GM12892 (cell line): ENCODE measurements at regions not wholly inside any gene's neighbourhood (a gene's known extent, or its start where the extent isn't known, plus 50 kb on each side); places are given as distances from the start of the nearest gene placed in this dataset.

Source experiments
- POLR2A ChIP-seq: IDR thresholded peaks from 2 replicates; pipeline ENCODE4 v1.6.1; 2011; ENCODE audit warnings: low read depth, low read length, control low read depth
- POLR2AphosphoS5 ChIP-seq: IDR thresholded peaks from 2 replicates; pipeline ENCODE4 v1.6.1; 2011; ENCODE audit warnings: low read depth, low read length, control low read depth

DNA sequence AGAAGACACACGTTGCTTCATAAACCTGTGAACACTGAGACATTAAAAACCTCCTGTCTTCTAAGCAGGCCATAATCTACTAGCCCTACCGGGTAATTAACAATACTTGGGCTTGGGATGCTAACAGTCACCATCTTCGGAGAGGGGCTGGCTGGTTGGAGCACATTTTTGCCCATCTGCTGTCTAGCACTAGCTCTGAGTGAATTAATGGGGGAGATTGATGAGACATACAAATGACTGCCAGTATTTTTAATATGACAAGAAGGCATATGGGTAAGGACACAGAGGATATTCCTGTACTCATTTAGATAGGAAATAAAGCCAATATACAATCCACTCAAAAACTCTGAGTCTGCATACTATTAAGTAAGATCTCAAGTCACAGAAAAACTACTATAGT, 651.6 kb upstream of the SOX11 start:
- TF ChIP-seq POLR2A (no peak), POLR2AphosphoS5 (no peak)
